Nephron (organoid): ENCODE measurements at regions not wholly inside any gene's neighbourhood (a gene's known extent, or its start where the extent isn't known, plus 50 kb on each side); places are given as distances from the start of the nearest gene placed in this dataset.

ENCODE experiments used
- H3K27ac Mint-ChIP-seq, 3 experiments: 2 replicates each; pipeline ENCODE4 v1.8.0; 2020; ENCODE audit warnings: mixed read lengths in 3 of 3, mild to moderate bottlenecking in 2 of 3, moderate library complexity in 1 of 3
- H3K27me3 Mint-ChIP-seq: 2 replicates; pipeline ENCODE4 v1.8.0; 2021; ENCODE audit warnings: low read depth, mild to moderate bottlenecking, moderate library complexity, mixed read lengths
- H3K36me3 Mint-ChIP-seq: 2 replicates; pipeline ENCODE4 v1.8.0; 2020; ENCODE audit warnings: low read depth, mixed read lengths
- H3K4me1 Mint-ChIP-seq: 2 replicates; pipeline ENCODE4 v1.8.0; 2020; ENCODE audit warnings: mixed read lengths
- H3K4me3 Mint-ChIP-seq, 3 experiments: 2 replicates each; pipeline ENCODE4 v1.8.0; 2020; ENCODE audit warnings: mild to moderate bottlenecking in 3 of 3, mixed read lengths in 3 of 3, moderate library complexity in 2 of 3
- H3K9me3 Mint-ChIP-seq: 2 replicates; pipeline ENCODE4 v1.8.0; 2020; ENCODE audit warnings: mixed read lengths
- TF ChIP-seq, protein P1 (sequence below), 3 experiments: fragments of 200-600 bp; sonication (generic); IDR thresholded peaks; one replicate each; pipeline ENCODE4 v1.5.0; 2021; ENCODE audit warnings: antibody characterized with exemption in 3 of 3; ENCODE audit not compliant: unreplicated experiment in 3 of 3

DNA sequence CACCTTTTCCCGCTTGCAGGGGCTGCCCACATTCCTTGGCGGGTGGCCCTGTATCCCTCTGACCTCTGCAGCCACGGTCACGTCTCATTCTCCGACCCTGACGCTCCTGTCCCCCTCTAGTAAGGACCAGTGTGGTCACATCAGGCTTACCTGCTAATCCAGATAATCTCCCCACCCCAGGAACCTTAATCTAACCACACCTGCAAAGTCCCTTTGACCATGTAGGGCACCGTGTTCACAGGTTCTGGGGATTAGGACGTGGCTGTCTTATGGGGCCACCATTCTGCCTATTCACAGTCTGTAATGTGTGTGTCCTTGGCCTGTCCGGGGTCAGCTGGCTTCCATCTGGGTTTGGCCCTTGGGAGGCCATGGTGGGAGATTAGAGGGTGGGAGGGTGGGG, 368.9 kb downstream of the AACS start:
- TF ChIP-seq, protein P1, sequence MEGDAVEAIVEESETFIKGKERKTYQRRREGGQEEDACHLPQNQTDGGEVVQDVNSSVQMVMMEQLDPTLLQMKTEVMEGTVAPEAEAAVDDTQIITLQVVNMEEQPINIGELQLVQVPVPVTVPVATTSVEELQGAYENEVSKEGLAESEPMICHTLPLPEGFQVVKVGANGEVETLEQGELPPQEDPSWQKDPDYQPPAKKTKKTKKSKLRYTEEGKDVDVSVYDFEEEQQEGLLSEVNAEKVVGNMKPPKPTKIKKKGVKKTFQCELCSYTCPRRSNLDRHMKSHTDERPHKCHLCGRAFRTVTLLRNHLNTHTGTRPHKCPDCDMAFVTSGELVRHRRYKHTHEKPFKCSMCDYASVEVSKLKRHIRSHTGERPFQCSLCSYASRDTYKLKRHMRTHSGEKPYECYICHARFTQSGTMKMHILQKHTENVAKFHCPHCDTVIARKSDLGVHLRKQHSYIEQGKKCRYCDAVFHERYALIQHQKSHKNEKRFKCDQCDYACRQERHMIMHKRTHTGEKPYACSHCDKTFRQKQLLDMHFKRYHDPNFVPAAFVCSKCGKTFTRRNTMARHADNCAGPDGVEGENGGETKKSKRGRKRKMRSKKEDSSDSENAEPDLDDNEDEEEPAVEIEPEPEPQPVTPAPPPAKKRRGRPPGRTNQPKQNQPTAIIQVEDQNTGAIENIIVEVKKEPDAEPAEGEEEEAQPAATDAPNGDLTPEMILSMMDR (IDR thresholded peaks at IDR 0.05; ENCODE audit: unreplicated experiment in 3 of 3), result no peak
- Mint-ChIP-seq H3K4me1 (no peaks in the 10 kb centered on the region), H3K36me3 (no peaks in the 10 kb centered on the region), H3K27ac (no peak overlapping the region), H3K9me3 (no peaks in the 10 kb centered on the region), H3K27me3 (peaks cover 11% of the 10 kb centered on the region), H3K4me3 (no peak overlapping the region)

DNA sequence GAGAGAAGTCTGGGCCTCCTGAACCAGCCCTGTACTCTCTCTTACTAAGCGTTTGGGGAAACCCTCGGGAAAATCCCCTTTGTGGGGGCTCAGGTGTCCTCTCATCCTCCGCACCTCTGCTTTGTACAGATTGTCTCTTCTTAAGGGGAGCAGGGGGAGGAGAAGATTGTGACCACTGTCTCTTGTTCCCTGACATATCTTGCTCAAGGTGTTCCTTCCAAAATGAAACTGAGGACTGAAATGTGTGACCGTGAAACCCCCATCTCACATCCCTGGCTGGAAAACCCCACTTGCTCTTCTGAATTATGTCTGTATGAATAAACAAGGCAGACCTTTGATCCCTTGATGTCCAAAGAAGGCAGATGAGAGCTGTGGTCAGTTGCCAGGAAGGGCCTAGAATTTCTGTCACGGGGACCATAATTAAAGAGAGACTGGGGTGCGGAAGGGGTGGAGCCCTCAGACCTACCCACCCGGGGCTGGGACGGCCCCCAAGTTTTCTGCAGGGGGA, 369.8 kb downstream of the AACS start:
- Mint-ChIP-seq H3K27me3 (peaks cover 11% of the 10 kb centered on the region), H3K27ac (no peak overlapping the region), H3K4me1 (no peaks in the 10 kb centered on the region), H3K36me3 (no peaks in the 10 kb centered on the region), H3K4me3 (no peak overlapping the region), H3K9me3 (no peaks in the 10 kb centered on the region)
- TF ChIP-seq, protein P1 (IDR thresholded peaks at IDR 0.05; ENCODE audit: unreplicated experiment in 3 of 3), result no peak

DNA sequence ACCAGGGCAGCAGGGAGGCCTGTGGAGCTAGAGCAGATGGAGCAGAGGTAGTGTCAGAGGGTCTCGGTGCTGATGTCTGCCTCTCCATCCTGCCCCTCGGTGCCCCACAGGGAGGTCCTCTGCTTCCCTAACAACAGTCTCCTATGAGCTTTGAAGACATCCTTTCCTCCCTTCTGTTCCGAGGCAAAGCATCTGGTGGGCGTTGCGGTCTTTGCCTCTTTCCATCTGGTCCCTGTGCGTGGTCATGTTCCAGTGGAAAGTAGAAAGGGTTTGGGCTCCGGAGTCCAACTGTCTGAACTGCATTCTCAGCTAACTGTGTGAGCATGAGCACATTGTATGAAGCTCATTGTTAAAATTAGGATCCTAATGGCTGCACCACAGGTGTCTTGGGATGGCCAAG, 370.6 kb downstream of the AACS start:
- peaks cover 11% of the 10 kb centered on the region for H3K27me3 Mint-ChIP-seq
- H3K4me3 Mint-ChIP-seq, result no peak overlapping the region
- H3K9me3 Mint-ChIP-seq, result no peaks in the 10 kb centered on the region
- no peaks in the 10 kb centered on the region for H3K4me1 Mint-ChIP-seq
- H3K36me3 Mint-ChIP-seq, result no peaks in the 10 kb centered on the region
- no peak overlapping the region for H3K27ac Mint-ChIP-seq
- TF ChIP-seq, protein P1 (IDR thresholded peaks at IDR 0.05; ENCODE audit: unreplicated experiment in 3 of 3), result no peak

GRCh38 chr12:125436686-125437085, 371.5 kb downstream of the AACS start:
- Mint-ChIP-seq H3K27ac (no peak overlapping the region), H3K27me3 (peaks cover 11% of the 10 kb centered on the region), H3K4me1 (no peaks in the 10 kb centered on the region), H3K9me3 (no peaks in the 10 kb centered on the region), H3K4me3 (no peak overlapping the region), H3K36me3 (no peaks in the 10 kb centered on the region)
- TF ChIP-seq, protein P1 (IDR thresholded peaks at IDR 0.05; ENCODE audit: unreplicated experiment in 3 of 3), result no peak

DNA sequence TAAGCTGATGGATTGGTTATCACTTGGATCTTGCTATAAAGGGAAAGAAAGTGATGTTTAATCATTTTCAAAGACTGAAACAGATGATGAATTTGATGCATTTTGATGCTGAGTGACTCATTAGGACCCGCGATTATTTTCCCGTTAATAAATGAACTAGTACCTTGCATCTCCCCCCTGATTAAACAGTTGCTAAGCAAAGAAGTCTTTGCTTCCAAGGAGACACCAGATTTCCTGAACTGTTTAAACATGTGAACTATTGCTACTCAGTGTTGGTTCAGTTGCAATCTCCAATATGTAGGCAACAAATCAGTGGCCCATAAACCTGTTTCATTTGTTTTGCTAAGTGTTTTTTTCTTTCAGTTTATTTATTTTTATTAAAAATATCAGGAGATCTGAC, 375.2 kb downstream of the AACS start:
- peaks cover 11% of the 10 kb centered on the region for H3K27me3 Mint-ChIP-seq

DNA sequence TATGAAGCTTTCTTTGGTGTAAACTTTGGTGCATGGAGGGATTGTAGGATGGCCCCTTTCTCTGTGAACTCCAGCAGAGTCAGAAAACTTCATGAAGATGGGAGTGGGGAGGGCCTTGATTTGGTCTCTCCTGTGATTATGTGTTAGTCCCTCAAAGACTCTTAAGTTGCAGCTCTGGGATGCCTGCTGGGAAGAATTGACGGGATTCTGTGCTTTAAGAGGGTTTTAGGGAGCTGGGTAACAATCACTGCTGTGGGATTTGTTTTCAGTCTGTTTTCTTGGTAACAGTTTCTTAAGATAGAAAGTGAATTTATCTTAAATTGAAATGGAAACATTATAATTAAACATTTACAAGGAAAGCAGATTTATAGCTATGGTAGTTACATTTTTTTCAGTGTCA, 378.1 kb downstream of the AACS start:
- Mint-ChIP-seq H3K4me3 (no peak overlapping the region), H3K27me3 (no peaks in the 10 kb centered on the region), H3K27ac (no peak overlapping the region), H3K4me1 (no peaks in the 10 kb centered on the region), H3K9me3 (no peaks in the 10 kb centered on the region), H3K36me3 (no peaks in the 10 kb centered on the region)
- TF ChIP-seq, protein P1 (IDR thresholded peaks at IDR 0.05; ENCODE audit: unreplicated experiment in 3 of 3), result no peak

More for the DNA sequence above, 375.2 kb downstream of the AACS start:
- Mint-ChIP-seq H3K4me3 (no peak overlapping the region), H3K4me1 (no peaks in the 10 kb centered on the region), H3K36me3 (no peaks in the 10 kb centered on the region), H3K27ac (no peak overlapping the region), H3K9me3 (no peaks in the 10 kb centered on the region)
- TF ChIP-seq, protein P1 (IDR thresholded peaks at IDR 0.05; ENCODE audit: unreplicated experiment in 3 of 3), result no peak
